Fibroblast of lung (primary cell): ENCODE measurements at regions not wholly inside any gene's neighbourhood (a gene's known extent, or its start where the extent isn't known, plus 50 kb on each side); places are given as distances from the start of the nearest gene placed in this dataset.

ENCODE experiments used
- DNase-seq, 2 donors: peaks; one replicate each; pipeline versions ENCODE4 v3.0.0 to v3.0.0-alpha.2; 2010; ENCODE audit warnings: low read depth in 2 of 2
- H2AFZ ChIP-seq: 2 replicates; pipeline ENCODE4 v1.5.1; 2012; ENCODE audit warnings: low read length, control low read depth, inconsistent platforms
- H3K27ac ChIP-seq: 2 replicates; pipeline ENCODE4 v1.5.1; 2011; ENCODE audit warnings: low read length, control low read depth; ENCODE audit not compliant: insufficient read depth
- H3K27me3 ChIP-seq: 2 replicates; pipeline ENCODE4 v1.5.1; 2011; ENCODE audit warnings: mild to moderate bottlenecking, low read length; ENCODE audit not compliant: control insufficient read depth, insufficient read depth
- H3K36me3 ChIP-seq: 2 replicates; pipeline ENCODE4 v1.5.1; 2011; ENCODE audit warnings: low read length; ENCODE audit not compliant: control insufficient read depth, insufficient read depth
- H3K4me1 ChIP-seq: 2 replicates; pipeline ENCODE4 v1.5.1; 2011; ENCODE audit warnings: low read length; ENCODE audit not compliant: control insufficient read depth, insufficient read depth; ENCODE audit errors: extremely low read depth
- H3K4me2 ChIP-seq: 2 replicates; pipeline ENCODE4 v1.5.1; 2011; ENCODE audit warnings: low read length, control low read depth; ENCODE audit not compliant: insufficient read depth; ENCODE audit errors: extremely low read depth
- H3K4me3 ChIP-seq, 4 experiments: fragments of 200-600 bp in 1 of 4; sonication (generic) in 1 of 4; replicated peaks in 1 of 4; 2 replicates each; pipeline ENCODE4 v1.5.1; 2011 to 2016; ENCODE audit warnings: low read length in 4 of 4, low read depth in 3 of 4, mild to moderate bottlenecking in 3 of 4, control low read depth in 2 of 4, inconsistent platforms in 1 of 4, mixed read lengths in 1 of 4; ENCODE audit not compliant: insufficient read depth in 1 of 4; ENCODE audit errors: control extremely low read depth in 1 of 4
- H3K79me2 ChIP-seq: 2 replicates; pipeline ENCODE4 v1.5.1; 2012; ENCODE audit warnings: mild to moderate bottlenecking, low read length, inconsistent platforms; ENCODE audit not compliant: control insufficient read depth, insufficient read depth
- H3K9ac ChIP-seq: 2 replicates; pipeline ENCODE4 v1.5.1; 2011; ENCODE audit warnings: mild to moderate bottlenecking, low read length, control low read depth; ENCODE audit not compliant: insufficient read depth
- H3K9me3 ChIP-seq: 2 replicates; pipeline ENCODE4 v1.5.1; 2012; ENCODE audit warnings: low read depth, low read length; ENCODE audit not compliant: control insufficient read depth, insufficient read depth
- H4K20me1 ChIP-seq: 2 replicates; pipeline ENCODE4 v1.5.1; 2011; ENCODE audit warnings: low read length; ENCODE audit not compliant: control insufficient read depth, insufficient read depth; ENCODE audit errors: extremely low read depth
- CTCF ChIP-seq, 2 donors: IDR thresholded peaks in 1 of 2; conservative IDR thresholded peaks in 1 of 2; 1 replicate in 1 of 2; 2 replicates in 1 of 2; pipeline ENCODE4 v1.5.1; 2011 to 2012; ENCODE audit warnings: low read length in 2 of 2, control low read depth in 1 of 2, inconsistent platforms in 1 of 2, low read depth in 1 of 2, mild to moderate bottlenecking in 1 of 2
- EZH2 ChIP-seq: IDR thresholded peaks from 2 replicates; pipeline ENCODE4 v1.5.1; 2012; ENCODE audit warnings: low read length, control low read depth, mild to moderate bottlenecking; ENCODE audit errors: missing control alignments

- DNase-seq = no peak
- Histone ChIP-seq H3K4me2 (no peak overlapping the region), H3K4me1 (no peaks in the 10 kb centered on the region), H3K79me2 (no peaks in the 10 kb centered on the region), H4K20me1 (no peaks in the 10 kb centered on the region), H3K9ac (no peak overlapping the region), H3K9me3 (no peaks in the 10 kb centered on the region), H2AFZ (no peak overlapping the region), H3K27ac (no peak overlapping the region), H3K4me3 (no peak overlapping the region), H3K27me3 (no peaks in the 10 kb centered on the region), H3K36me3 (no peaks in the 10 kb centered on the region)
- no peak for TF ChIP-seq CTCF (conservative IDR thresholded peaks at IDR 0.05 in 1 of 2, IDR thresholded peaks at IDR 0.05 in 1 of 2; ENCODE audit: low read depth in 1 of 2, low read length in 2 of 2)
- no peak for TF ChIP-seq EZH2
Observed at GRCh38 chr14:98185036-98185435, 1087.0 kb downstream of the BCL11B start.

GRCh38 chr14:98186140-98186539 lies 1085.9 kb downstream of the BCL11B start:
- H4K20me1 ChIP-seq = no peaks in the 10 kb centered on the region
- H3K9ac ChIP-seq = no peak overlapping the region
- H3K9me3 ChIP-seq = no peaks in the 10 kb centered on the region
- peak in 1 of 2 donors; percentile 3 for DNase-seq
- H3K27ac ChIP-seq = no peak overlapping the region
- no peak overlapping the region for H2AFZ ChIP-seq
- no peak overlapping the region for H3K4me2 ChIP-seq
- H3K79me2 ChIP-seq = no peaks in the 10 kb centered on the region
- TF ChIP-seq EZH2 (no peak), CTCF (conservative IDR thresholded peaks at IDR 0.05 in 1 of 2, IDR thresholded peaks at IDR 0.05 in 1 of 2; ENCODE audit: low read depth in 1 of 2, low read length in 2 of 2) (no peak)
- no peaks in the 10 kb centered on the region for H3K27me3 ChIP-seq
- H3K36me3 ChIP-seq = no peaks in the 10 kb centered on the region
- H3K4me3 ChIP-seq = no peak overlapping the region
- H3K4me1 ChIP-seq = no peaks in the 10 kb centered on the region

GRCh38 chr14:98187281-98187680 lies 1084.7 kb downstream of the BCL11B start:
- no peaks in the 10 kb centered on the region for H3K79me2 ChIP-seq
- H3K27me3 ChIP-seq = no peaks in the 10 kb centered on the region
- TF ChIP-seq CTCF (conservative IDR thresholded peaks at IDR 0.05 in 1 of 2, IDR thresholded peaks at IDR 0.05 in 1 of 2; ENCODE audit: low read depth in 1 of 2, low read length in 2 of 2) = no peak
- no peak for TF ChIP-seq EZH2
- no peaks in the 10 kb centered on the region for H3K4me1 ChIP-seq
- H3K4me3 ChIP-seq = no peak overlapping the region
- no peak overlapping the region for H3K4me2 ChIP-seq
- no peak overlapping the region for H3K27ac ChIP-seq
- no peak overlapping the region for H3K9ac ChIP-seq
- no peaks in the 10 kb centered on the region for H4K20me1 ChIP-seq
- no peak for DNase-seq
- H3K36me3 ChIP-seq = no peaks in the 10 kb centered on the region
- H2AFZ ChIP-seq = no peak overlapping the region
- no peaks in the 10 kb centered on the region for H3K9me3 ChIP-seq
